HCT116 (cell line): ENCODE measurements at regions not wholly inside any gene's neighbourhood (a gene's known extent, or its start where the extent isn't known, plus 50 kb on each side); places are given as distances from the start of the nearest gene placed in this dataset.

ENCODE experiments used
- ATAC-seq: fragments of 200-7000 bp; cut with Tn5 transposase; 2 replicates; pipeline ENCODE4 v1.9.1; 2020; ENCODE audit warnings: mild to moderate bottlenecking, moderate library complexity
- BruUV-seq: library from RNA; stranded (reverse); fragments of 400-500 nt; replicated peaks from 2 replicates; lab custom pipeline; 2021; lab: Mats Ljungman, UMichigan
- CTCF ChIA-PET: fragments of 300-600 bp; sonication (Branson Sonifier 250); formaldehyde crosslinking; loops from one replicate; lab custom pipeline; 2021; ENCODE audit warnings: antibody characterized with exemption; lab: Charles Lee
- POLR2A ChIA-PET: fragments of 300-600, 350-600 bp; sonication (Branson Sonifier 250); formaldehyde crosslinking; loops from one replicate; lab custom pipeline; 2021; ENCODE audit warnings: antibody characterized with exemption; lab: Charles Lee
- RAD21 ChIA-PET, 2 experiments: fragments of 300-600 bp; sonication (Branson Sonifier 250); formaldehyde crosslinking; loops; one replicate each; lab custom pipeline; 2023; ENCODE audit warnings: low total read pairs in 2 of 2; ENCODE audit not compliant: uncharacterized antibody in 2 of 2, unreplicated experiment in 2 of 2, low non-redundant PET in 1 of 2; lab: Charles Lee
- DNase-seq: peaks from one replicate; pipeline ENCODE4 v3.0.0-alpha.2; 2010; ENCODE audit warnings: low read depth, low spot score
- H2AFZ ChIP-seq: fragments of 200-600 bp; shearing (Covaris generic), sonication (generic); 2 replicates; pipeline ENCODE4 v1.6.1; 2017; ENCODE audit warnings: low read depth, mixed run types, mixed read lengths, antibody characterized with exemption, low read length; ENCODE audit not compliant: poor library complexity, severe bottlenecking
- H3K27ac ChIP-seq: 2 replicates; pipeline ENCODE4 v1.5.1; 2012; ENCODE audit warnings: low read depth, low read length
- H3K27me3 ChIP-seq: fragments of 200-600 bp; sonication (generic); 2 replicates; pipeline ENCODE4 v1.6.1; 2016; ENCODE audit warnings: mixed run types, low read length, mixed read lengths; ENCODE audit not compliant: insufficient read depth
- H3K36me3 ChIP-seq, 2 experiments: fragments of 200-500 bp in 1 of 2; fragments of 200-600 bp in 1 of 2; sonication (Bioruptor generic) in 1 of 2; sonication (generic) in 1 of 2; 2 replicates each; pipeline versions ENCODE4 v1.5.1 to v1.6.1; 2014 to 2016; ENCODE audit warnings: low read length in 2 of 2, inconsistent platforms in 1 of 2, mixed read lengths in 1 of 2, mixed run types in 1 of 2; ENCODE audit not compliant: insufficient read depth in 2 of 2, control insufficient read depth in 1 of 2
- H3K4me1 ChIP-seq, 2 experiments: fragments of 200-600 bp in 1 of 2; sonication (generic) in 1 of 2; 2 replicates each; pipeline versions ENCODE4 v1.5.1 to v1.6.1; 2012 to 2017; ENCODE audit warnings: low read length in 2 of 2, inconsistent platforms in 1 of 2, mild to moderate bottlenecking in 1 of 2, mixed read lengths in 1 of 2, mixed run types in 1 of 2, moderate library complexity in 1 of 2; ENCODE audit not compliant: insufficient read depth in 2 of 2, control insufficient read depth in 1 of 2
- H3K4me2 ChIP-seq: fragments of 200-600 bp; sonication (generic); 2 replicates; pipeline ENCODE4 v1.6.1; 2017; ENCODE audit warnings: mixed run types, low read length, mixed read lengths
- H3K4me3 ChIP-seq, 2 experiments: fragments of 200-600 bp in 1 of 2; sonication (generic) in 1 of 2; replicated peaks in 1 of 2; 2 replicates each; pipeline ENCODE4 v1.5.1; 2011 to 2016; ENCODE audit warnings: low read length in 2 of 2, control low read depth in 1 of 2, low read depth in 1 of 2, mild to moderate bottlenecking in 1 of 2, mixed read lengths in 1 of 2, mixed run types in 1 of 2
- H3K79me2 ChIP-seq: fragments of 200-600 bp; sonication (generic); 2 replicates; pipeline ENCODE4 v1.6.1; 2017; ENCODE audit warnings: mild to moderate bottlenecking, mixed run types, low read length, moderate library complexity, mixed read lengths; ENCODE audit not compliant: insufficient read depth
- H3K9ac ChIP-seq: fragments of 200-600 bp; sonication (generic); 2 replicates; pipeline ENCODE4 v1.6.1; 2016; ENCODE audit warnings: low read length, mixed read lengths
- H3K9me2 ChIP-seq: fragments of 200-600 bp; sonication (generic), shearing (Covaris generic); 2 replicates; pipeline ENCODE4 v1.6.1; 2017; ENCODE audit warnings: mixed run types, mild to moderate bottlenecking, moderate library complexity; ENCODE audit not compliant: insufficient read depth
- H3K9me3 ChIP-seq, 2 experiments: fragments of 200-500 bp in 1 of 2; fragments of 200-600 bp in 1 of 2; sonication (Bioruptor generic) in 1 of 2; sonication (generic) in 1 of 2; 2 replicates each; pipeline ENCODE4 v1.6.1; 2014 to 2017; ENCODE audit warnings: low read length in 2 of 2, mixed read lengths in 2 of 2, inconsistent platforms in 1 of 2, low read depth in 1 of 2, mild to moderate bottlenecking in 1 of 2, mixed run types in 1 of 2, moderate library complexity in 1 of 2; ENCODE audit not compliant: control insufficient read depth in 1 of 2, insufficient read depth in 1 of 2
- H4K20me1 ChIP-seq: fragments of 200-600 bp; sonication (generic), shearing (Covaris generic); 2 replicates; pipeline ENCODE4 v1.6.1; 2017; ENCODE audit warnings: mixed run types, mild to moderate bottlenecking, moderate library complexity; ENCODE audit not compliant: insufficient read depth
- CBX3 ChIP-seq: IDR thresholded peaks from 2 replicates; pipeline ENCODE4 v1.6.1; 2012; ENCODE audit warnings: low read depth
- SP1 ChIP-seq: IDR thresholded peaks from 2 replicates; pipeline ENCODE4 v1.6.1; 2012; ENCODE audit warnings: low read depth
- YY1 ChIP-seq: IDR thresholded peaks from 2 replicates; pipeline ENCODE4 v1.6.1; 2011; ENCODE audit warnings: low read length, low read depth, moderate library complexity, mild to moderate bottlenecking; ENCODE audit not compliant: insufficient replicate concordance; ENCODE audit errors: extremely low read depth
- intact Hi-C: fragments of 100-400 bp; cut with micrococcal nuclease; formaldehyde crosslinking; loops from 2 replicates; pipeline ENCODE4 v1.10.0; 2022
- TF ChIP-seq, protein P1 (sequence below), 3 experiments: fragments of 200-600 bp in 1 of 3; sonication (generic) in 1 of 3; IDR thresholded peaks in 2 of 3; conservative IDR thresholded peaks in 1 of 3; 2 replicates each; pipeline ENCODE4 v1.5.1; 2012 to 2017; ENCODE audit warnings: low read depth in 2 of 3, low read length in 2 of 3, antibody characterized with exemption in 1 of 3, borderline replicate concordance in 1 of 3, control low read depth in 1 of 3, mild to moderate bottlenecking in 1 of 3, mixed read lengths in 1 of 3, mixed run types in 1 of 3, moderate library complexity in 1 of 3; ENCODE audit not compliant: insufficient read depth in 1 of 3
- TF ChIP-seq, protein P2 (sequence below): IDR thresholded peaks from 2 replicates; pipeline ENCODE4 v1.6.1; 2012

DNA sequence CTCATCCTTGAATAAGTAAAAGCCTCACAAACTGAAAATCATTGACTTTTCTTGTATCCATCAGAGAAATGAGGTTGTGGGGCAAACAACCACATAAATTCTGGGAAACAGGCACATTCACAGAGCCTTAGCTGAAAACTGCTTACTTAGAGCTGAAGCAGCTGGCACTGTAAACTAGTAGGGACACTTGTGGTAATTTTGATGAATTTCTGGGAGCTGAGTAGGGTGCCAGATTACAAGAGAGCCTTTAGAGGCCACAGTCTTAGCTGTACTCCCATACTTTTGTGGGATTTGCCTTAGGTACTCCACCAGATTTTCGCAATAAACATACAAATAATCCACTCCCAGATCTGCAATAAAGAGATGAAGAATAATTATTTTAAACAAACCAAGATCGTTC, 315.2 kb downstream of the TMX3 start (continued):
- TF ChIP-seq, protein P1, sequence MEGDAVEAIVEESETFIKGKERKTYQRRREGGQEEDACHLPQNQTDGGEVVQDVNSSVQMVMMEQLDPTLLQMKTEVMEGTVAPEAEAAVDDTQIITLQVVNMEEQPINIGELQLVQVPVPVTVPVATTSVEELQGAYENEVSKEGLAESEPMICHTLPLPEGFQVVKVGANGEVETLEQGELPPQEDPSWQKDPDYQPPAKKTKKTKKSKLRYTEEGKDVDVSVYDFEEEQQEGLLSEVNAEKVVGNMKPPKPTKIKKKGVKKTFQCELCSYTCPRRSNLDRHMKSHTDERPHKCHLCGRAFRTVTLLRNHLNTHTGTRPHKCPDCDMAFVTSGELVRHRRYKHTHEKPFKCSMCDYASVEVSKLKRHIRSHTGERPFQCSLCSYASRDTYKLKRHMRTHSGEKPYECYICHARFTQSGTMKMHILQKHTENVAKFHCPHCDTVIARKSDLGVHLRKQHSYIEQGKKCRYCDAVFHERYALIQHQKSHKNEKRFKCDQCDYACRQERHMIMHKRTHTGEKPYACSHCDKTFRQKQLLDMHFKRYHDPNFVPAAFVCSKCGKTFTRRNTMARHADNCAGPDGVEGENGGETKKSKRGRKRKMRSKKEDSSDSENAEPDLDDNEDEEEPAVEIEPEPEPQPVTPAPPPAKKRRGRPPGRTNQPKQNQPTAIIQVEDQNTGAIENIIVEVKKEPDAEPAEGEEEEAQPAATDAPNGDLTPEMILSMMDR (IDR thresholded peaks at IDR 0.05 in 2 of 3, conservative IDR thresholded peaks at IDR 0.05 in 1 of 3; ENCODE audit: borderline replicate concordance in 1 of 3, insufficient read depth in 1 of 3, low read depth in 2 of 3, low read length in 2 of 3): no peak
- TF ChIP-seq, protein P2, sequence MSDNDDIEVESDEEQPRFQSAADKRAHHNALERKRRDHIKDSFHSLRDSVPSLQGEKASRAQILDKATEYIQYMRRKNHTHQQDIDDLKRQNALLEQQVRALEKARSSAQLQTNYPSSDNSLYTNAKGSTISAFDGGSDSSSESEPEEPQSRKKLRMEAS: no peak

DNA sequence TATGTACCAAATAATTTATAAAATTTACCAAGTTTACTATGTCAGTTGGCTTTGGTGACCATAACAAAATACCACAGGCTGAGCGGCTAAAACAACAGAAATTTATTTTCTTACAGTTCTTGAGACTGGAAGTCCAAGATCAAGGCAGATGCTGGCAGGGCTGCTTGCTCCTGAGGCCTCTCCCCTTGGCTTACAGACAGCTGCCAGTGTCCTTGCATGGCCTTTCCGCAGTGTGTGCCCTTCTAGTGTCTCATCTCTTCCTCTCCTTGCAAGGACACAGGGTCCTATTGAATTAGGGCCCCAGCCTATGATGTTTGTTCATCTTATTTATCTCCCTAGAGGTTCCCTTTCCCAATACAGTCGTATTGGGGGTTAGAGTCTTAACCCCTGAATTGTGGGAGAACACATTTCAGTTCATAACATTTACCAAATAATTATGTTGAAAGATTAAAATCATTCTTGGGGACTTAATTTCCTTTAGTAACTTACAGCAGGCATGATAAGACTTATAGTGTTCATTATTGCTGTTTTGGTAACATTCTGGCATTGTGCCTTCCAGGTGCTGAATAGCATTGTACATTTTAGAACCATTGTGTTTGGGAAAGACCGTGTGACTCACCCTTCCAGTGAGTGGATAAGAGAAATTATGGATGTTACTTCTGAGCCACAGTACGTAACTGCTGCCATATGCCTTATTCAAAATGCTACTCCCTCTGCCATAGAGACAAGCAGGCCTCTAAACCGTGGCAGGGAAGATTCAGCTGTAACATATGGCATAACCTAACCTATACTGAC, 317.5 kb downstream of the TMX3 start:
- Histone ChIP-seq H3K79me2 (no peaks in the 10 kb centered on the region), H3K36me3 (no peaks in the 10 kb centered on the region), H3K4me1 (no peaks in the 10 kb centered on the region), H3K27ac (no peak overlapping the region), H3K4me3 (no peak overlapping the region), H3K4me2 (no peak overlapping the region), H4K20me1 (no peaks in the 10 kb centered on the region), H2AFZ (no peak overlapping the region), H3K9me3 (peaks cover 13 to 22% of the 10 kb centered on the region in 2 experiments; a peak in 3 of 4 replicates), H3K9ac (no peak overlapping the region), H3K9me2 (no peaks in the 10 kb centered on the region), H3K27me3 (no peaks in the 10 kb centered on the region)
- ChIA-PET RAD21 (no interaction called here), POLR2A (no interaction called here), CTCF (no interaction called here)
- no peak for TF ChIP-seq YY1
- TF ChIP-seq SP1: no peak
- TF ChIP-seq CBX3: no peak
- DNase-seq: no peak
- ATAC-seq: no peak
- intact Hi-C loops: no loop called here
- no TSS peak for BruUV-seq
